Spinal cord (tissue), 9 donors: ENCODE measurements at regions not wholly inside any gene's neighbourhood (a gene's known extent, or its start where the extent isn't known, plus 50 kb on each side); places are given as distances from the start of the nearest gene placed in this dataset.

Experiments used
- DNase-seq, 6 donors: peaks; one replicate each; pipeline versions ENCODE4 v3.0.0 to v3.0.0-alpha.2; 2013 to 2015; ENCODE audit warnings: low spot score in 6 of 6, low read depth in 4 of 6
- H3K27ac ChIP-seq: one replicate; pipeline ENCODE4 v1.5.1; 2013; ENCODE audit warnings: low read depth, low read length, control low read depth
- H3K27me3 ChIP-seq: one replicate; pipeline ENCODE4 v1.6.1; 2013; ENCODE audit warnings: low read length; ENCODE audit not compliant: control insufficient read depth, insufficient read depth
- H3K36me3 ChIP-seq: one replicate; pipeline ENCODE4 v1.6.1; 2013; ENCODE audit warnings: low read length; ENCODE audit not compliant: control insufficient read depth, insufficient read depth
- H3K4me1 ChIP-seq: one replicate; pipeline ENCODE4 v1.6.1; 2013; ENCODE audit warnings: low read length; ENCODE audit not compliant: control insufficient read depth, insufficient read depth
- H3K4me3 ChIP-seq: one replicate; pipeline ENCODE4 v1.5.1; 2013; ENCODE audit warnings: low read depth, low read length, control low read depth
- H3K9me3 ChIP-seq: one replicate; pipeline ENCODE4 v1.6.1; 2013; ENCODE audit warnings: low read length; ENCODE audit not compliant: control insufficient read depth, insufficient read depth
- WGBS: methylation state at CpG from one replicate; pipeline ENCODE4 v1.1.5; 2013; ENCODE audit warnings: missing lambda C conversion rate; ENCODE audit not compliant: insufficient coverage; 5-methylcytosine and 5-hydroxymethylcytosine counted together
- donor health status: healthy.

GRCh38 chr6:167776906-167777627 is 49.6 kb upstream of the AFDN start:
- H3K4me1 ChIP-seq = no peaks in the 10 kb centered on the region
- H3K36me3 ChIP-seq = no peaks in the 10 kb centered on the region
- WGBS = 73% methylated on average over 9 of the region's 14 CpGs
- H3K4me3 ChIP-seq = no peak overlapping the region
- no peaks in the 10 kb centered on the region for H3K9me3 ChIP-seq
- H3K27ac ChIP-seq = no peak overlapping the region
- no peaks in the 10 kb centered on the region for H3K27me3 ChIP-seq
- DNase-seq = no peak
